Activated CD4-positive, alpha-beta T cell treated with anti-CD3 and anti-CD28 coated beads, Interleukin-2, amount 10 ng/mL, durations not matched to agents 7 days and 5 days (primary cell): ENCODE measurements at regions not wholly inside any gene's neighbourhood (a gene's known extent, or its start where the extent isn't known, plus 50 kb on each side); places are given as distances from the start of the nearest gene placed in this dataset.

ENCODE experiments used
- CTCF ChIA-PET: fragments of 350-600 bp; sonication (Branson Sonifier 250); formaldehyde crosslinking; loops from one replicate; lab custom pipeline; 2021; ENCODE audit warnings: antibody characterized with exemption; lab: Charles Lee
- POLR2A ChIA-PET: fragments of 350-600 bp; sonication (Branson Sonifier 250); formaldehyde crosslinking; loops from one replicate; lab custom pipeline; 2021; ENCODE audit warnings: antibody characterized with exemption; lab: Charles Lee
- DNase-seq: peaks from one replicate; pipeline ENCODE4 v3.0.0-alpha.2; 2020
- H3K27ac Mint-ChIP-seq: one replicate; pipeline ENCODE4 v1.8.0; 2021; ENCODE audit warnings: mild to moderate bottlenecking, moderate library complexity, mixed read lengths
- H3K27me3 Mint-ChIP-seq: one replicate; pipeline ENCODE4 v1.8.0; 2021; ENCODE audit warnings: mixed read lengths
- H3K36me3 Mint-ChIP-seq: one replicate; pipeline ENCODE4 v1.8.0; 2021; ENCODE audit warnings: low read depth, mixed read lengths
- H3K4me1 Mint-ChIP-seq: one replicate; pipeline ENCODE4 v1.8.0; 2021; ENCODE audit warnings: mixed read lengths
- H3K4me3 Mint-ChIP-seq: one replicate; pipeline ENCODE4 v1.8.0; 2021; ENCODE audit warnings: mild to moderate bottlenecking, moderate library complexity, mixed read lengths
- H3K9me3 Mint-ChIP-seq: one replicate; pipeline ENCODE4 v1.8.0; 2021; ENCODE audit warnings: mixed read lengths

DNA sequence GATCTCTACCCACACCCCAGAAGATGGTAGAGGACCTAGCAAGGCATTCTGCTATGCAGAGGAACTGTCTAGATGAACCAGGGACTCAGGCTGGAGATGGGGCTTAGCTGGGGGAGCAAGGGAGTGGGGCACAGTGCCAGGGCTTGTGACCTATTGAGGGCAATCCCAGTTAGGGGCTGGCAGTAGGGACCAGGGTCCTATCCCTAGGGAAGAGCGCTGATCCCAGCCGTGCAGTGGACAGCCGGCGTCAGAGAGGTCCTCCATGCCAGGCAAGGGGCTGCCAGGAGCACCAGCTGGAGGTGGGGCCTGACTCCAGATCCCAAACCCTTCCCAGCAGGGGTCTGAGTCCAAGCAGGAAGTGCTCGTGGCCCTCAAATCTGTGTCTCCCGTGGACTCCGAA is 52.7 kb upstream of the NEURL1B start:
- H3K4me1 Mint-ChIP-seq, result no peaks in the 10 kb centered on the region
- H3K27ac Mint-ChIP-seq, result no peak overlapping the region
- DNase-seq, result no peak
- H3K36me3 Mint-ChIP-seq, result no peaks in the 10 kb centered on the region
- no peak overlapping the region for H3K4me3 Mint-ChIP-seq
- no peaks in the 10 kb centered on the region for H3K9me3 Mint-ChIP-seq
- H3K27me3 Mint-ChIP-seq, result peaks cover 4% of the 10 kb centered on the region
- POLR2A ChIA-PET, result no interaction called here
- CTCF ChIA-PET, result interaction anchor here (2.0 kb wide), 1 partner anchor 57 kb away, joined by 5 read pairs; no protein-coding TSS in a partner anchor

GRCh38 chr5:172587061-172587405 is 54.0 kb upstream of the NEURL1B start:
- no peaks in the 10 kb centered on the region for H3K36me3 Mint-ChIP-seq
- no peak overlapping the region for H3K4me3 Mint-ChIP-seq
- no peak for DNase-seq
- peaks cover 4% of the 10 kb centered on the region for H3K27me3 Mint-ChIP-seq
- H3K27ac Mint-ChIP-seq, result no peak overlapping the region
- ChIA-PET CTCF (interaction anchor here (2.0 kb wide), 1 partner anchor 55 kb away, joined by 5 read pairs; no protein-coding TSS in a partner anchor), POLR2A (no interaction called here)
- no peaks in the 10 kb centered on the region for H3K4me1 Mint-ChIP-seq
- H3K9me3 Mint-ChIP-seq, result no peaks in the 10 kb centered on the region

GRCh38 chr5:172586125-172587060 is 54.7 kb upstream of the NEURL1B start:
- ChIA-PET CTCF (no interaction called here), POLR2A (interaction anchor here (0.6 kb wide), 1 partner anchor 1760 kb away, joined by 5 read pairs; no protein-coding TSS in a partner anchor)
- DNase-seq, result no peak
- H3K27me3 Mint-ChIP-seq, result peaks cover 4% of the 10 kb centered on the region
- H3K9me3 Mint-ChIP-seq, result no peaks in the 10 kb centered on the region
- H3K4me3 Mint-ChIP-seq, result no peak overlapping the region
- no peaks in the 10 kb centered on the region for H3K4me1 Mint-ChIP-seq
- H3K36me3 Mint-ChIP-seq, result no peaks in the 10 kb centered on the region
- no peak overlapping the region for H3K27ac Mint-ChIP-seq

- Mint-ChIP-seq H3K27ac (no peak overlapping the region), H3K27me3 (peaks cover 4% of the 10 kb centered on the region), H3K4me3 (no peak overlapping the region), H3K9me3 (no peaks in the 10 kb centered on the region), H3K36me3 (no peaks in the 10 kb centered on the region), H3K4me1 (no peaks in the 10 kb centered on the region)
- POLR2A ChIA-PET, result no interaction called here
- no peak for DNase-seq
- CTCF ChIA-PET, result interaction anchor here (1.5 kb wide), 1 partner anchor 17 kb away, joined by 4 read pairs; no protein-coding TSS in a partner anchor
These were observed 55.9 kb upstream of the NEURL1B start for GRCh38 chr5:172585114-172585513.

DNA sequence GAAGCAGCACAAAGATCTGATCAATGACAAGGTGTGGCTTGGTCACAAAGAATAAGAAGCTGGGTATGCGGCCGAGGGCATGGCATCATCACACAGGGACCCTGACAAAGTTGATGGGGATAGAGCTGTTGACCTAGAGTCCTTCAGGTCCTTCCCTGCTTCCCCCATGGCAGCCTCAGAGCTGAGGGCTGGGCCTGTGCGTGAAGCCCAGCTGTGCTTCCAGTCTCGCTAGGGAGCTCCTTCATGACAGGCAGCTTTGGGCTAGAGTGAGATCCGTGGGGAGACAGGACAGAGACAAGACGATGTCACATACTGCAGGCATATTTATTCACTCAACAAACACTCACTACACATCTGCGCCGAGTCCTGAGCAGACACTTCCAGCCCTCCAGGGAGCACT is 56.4 kb upstream of the NEURL1B start:
- H3K27ac Mint-ChIP-seq, result no peak overlapping the region
- no peak for DNase-seq
- ChIA-PET CTCF (interaction anchor here (1.5 kb wide), 1 partner anchor 17 kb away, joined by 4 read pairs; no protein-coding TSS in a partner anchor), POLR2A (no interaction called here)
- H3K4me1 Mint-ChIP-seq, result no peaks in the 10 kb centered on the region
- H3K36me3 Mint-ChIP-seq, result no peaks in the 10 kb centered on the region
- H3K4me3 Mint-ChIP-seq, result no peak overlapping the region
- H3K27me3 Mint-ChIP-seq, result peaks cover 4% of the 10 kb centered on the region
- no peaks in the 10 kb centered on the region for H3K9me3 Mint-ChIP-seq

DNA sequence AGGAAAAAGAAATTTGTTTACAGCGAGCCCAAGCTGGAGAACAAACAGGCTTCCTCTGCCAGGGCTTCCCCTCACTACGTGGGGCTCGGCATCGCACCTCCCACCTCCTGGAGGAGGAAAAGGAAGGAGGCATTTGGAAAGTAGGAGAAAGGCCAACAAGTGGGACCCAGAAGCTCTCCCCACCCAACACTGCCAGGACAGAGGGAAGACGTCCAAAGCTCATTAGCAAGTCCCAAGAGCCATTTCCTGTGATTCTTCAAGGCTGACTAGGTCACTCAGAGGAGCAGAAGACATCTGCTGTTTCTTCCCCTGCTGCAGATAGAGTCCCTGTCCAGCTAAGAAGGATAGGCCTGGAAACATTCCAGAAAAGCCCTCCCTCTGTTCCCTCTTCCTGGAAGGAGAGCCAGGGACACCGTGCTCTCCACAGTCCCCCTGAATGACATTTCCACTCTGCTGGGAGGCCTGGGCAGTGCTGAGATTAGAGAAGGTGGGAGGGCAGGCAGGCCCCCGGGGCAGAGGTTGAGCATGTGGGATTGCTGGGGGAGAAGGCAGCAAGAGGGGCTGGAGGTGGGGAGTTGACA is 57.0 kb upstream of the NEURL1B start:
- ChIA-PET CTCF (interaction anchor here (1.5 kb wide), 1 partner anchor 16 kb away, joined by 4 read pairs; no protein-coding TSS in a partner anchor), POLR2A (no interaction called here)
- DNase-seq, result no peak
- Mint-ChIP-seq H3K4me3 (no peak overlapping the region), H3K9me3 (no peaks in the 10 kb centered on the region), H3K27me3 (peaks cover 4% of the 10 kb centered on the region), H3K4me1 (no peaks in the 10 kb centered on the region), H3K36me3 (no peaks in the 10 kb centered on the region), H3K27ac (no peak overlapping the region)

GRCh38 chr5:172582940-172583339 is 58.1 kb upstream of the NEURL1B start:
- peaks cover 4% of the 10 kb centered on the region for H3K27me3 Mint-ChIP-seq
- H3K4me3 Mint-ChIP-seq, result no peak overlapping the region
- H3K9me3 Mint-ChIP-seq, result no peaks in the 10 kb centered on the region
- DNase-seq, result no peak
- H3K27ac Mint-ChIP-seq, result no peak overlapping the region
- no peaks in the 10 kb centered on the region for H3K36me3 Mint-ChIP-seq
- no peaks in the 10 kb centered on the region for H3K4me1 Mint-ChIP-seq
- CTCF ChIA-PET, result interaction anchor here (0.5 kb wide), 1 partner anchor 36 kb away, joined by 3 read pairs; no protein-coding TSS in a partner anchor
- POLR2A ChIA-PET, result no interaction called here

- H3K27ac Mint-ChIP-seq, result no peak overlapping the region
- H3K4me3 Mint-ChIP-seq, result no peak overlapping the region
- DNase-seq, result no peak
- H3K36me3 Mint-ChIP-seq, result no peaks in the 10 kb centered on the region
- CTCF ChIA-PET, result interaction anchor here (0.5 kb wide), 1 partner anchor 33 kb away, joined by 3 read pairs; no protein-coding TSS in a partner anchor
- no peaks in the 10 kb centered on the region for H3K9me3 Mint-ChIP-seq
- POLR2A ChIA-PET, result no interaction called here
- H3K27me3 Mint-ChIP-seq, result peaks cover 4% of the 10 kb centered on the region
- no peaks in the 10 kb centered on the region for H3K4me1 Mint-ChIP-seq
These were observed 59.7 kb upstream of the NEURL1B start for GRCh38 chr5:172581315-172581714.

GRCh38 chr5:172579403-172579990 is 61.6 kb upstream of the NEURL1B start:
- Mint-ChIP-seq H3K4me3 (no peak overlapping the region), H3K27me3 (peaks cover 7% of the 10 kb centered on the region), H3K4me1 (no peaks in the 10 kb centered on the region), H3K36me3 (no peaks in the 10 kb centered on the region), H3K27ac (no peak overlapping the region), H3K9me3 (no peaks in the 10 kb centered on the region)
- no peak for DNase-seq
- CTCF ChIA-PET, result interaction anchor here (0.6 kb wide), 1 partner anchor 535 kb away, joined by 4 read pairs; no protein-coding TSS in a partner anchor
- POLR2A ChIA-PET, result no interaction called here

DNA sequence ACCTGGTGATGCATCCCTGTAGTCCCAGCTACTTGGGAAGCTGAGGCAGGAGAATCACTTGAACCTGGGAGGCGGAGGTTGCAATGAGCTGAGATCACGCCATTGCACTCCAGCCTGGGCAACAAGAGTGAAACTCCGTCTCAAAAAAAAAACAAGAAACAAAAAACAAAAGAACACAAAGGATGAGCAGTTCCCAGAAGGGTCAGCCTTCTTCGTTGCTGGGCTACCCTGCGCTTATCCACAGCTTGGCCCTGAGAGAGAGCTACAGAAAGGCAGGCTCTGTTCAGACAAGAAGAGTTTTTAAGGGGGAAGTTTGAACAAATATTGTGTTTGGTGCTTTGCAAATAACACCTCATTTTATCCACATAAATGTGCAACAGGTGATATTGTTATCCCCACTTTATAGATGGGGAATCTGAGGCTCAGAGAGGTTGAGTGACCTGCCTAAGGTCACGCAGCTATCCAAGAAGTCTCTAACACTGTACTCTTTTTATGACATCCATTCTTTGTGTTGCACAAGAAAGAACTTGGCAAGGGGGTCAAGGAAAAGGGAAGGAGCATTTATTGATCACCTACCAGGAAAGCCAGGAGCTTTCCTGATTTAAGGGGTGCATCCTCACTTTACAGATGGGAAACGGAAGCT is 63.7 kb upstream of the NEURL1B start:
- Mint-ChIP-seq H3K4me1 (no peaks in the 10 kb centered on the region), H3K9me3 (no peaks in the 10 kb centered on the region), H3K27me3 (peaks cover 3% of the 10 kb centered on the region), H3K36me3 (no peaks in the 10 kb centered on the region), H3K4me3 (no peak overlapping the region), H3K27ac (no peak overlapping the region)
- DNase-seq, result no peak
- ChIA-PET CTCF (no interaction called here), POLR2A (no interaction called here)

GRCh38 chr5:172575816-172576545 is 65.1 kb upstream of the NEURL1B start:
- no peak overlapping the region for H3K4me3 Mint-ChIP-seq
- ChIA-PET CTCF (interaction anchor here (1.2 kb wide), 1 partner anchor 9 kb away, joined by 3 read pairs; no protein-coding TSS in a partner anchor), POLR2A (no interaction called here)

DNA sequence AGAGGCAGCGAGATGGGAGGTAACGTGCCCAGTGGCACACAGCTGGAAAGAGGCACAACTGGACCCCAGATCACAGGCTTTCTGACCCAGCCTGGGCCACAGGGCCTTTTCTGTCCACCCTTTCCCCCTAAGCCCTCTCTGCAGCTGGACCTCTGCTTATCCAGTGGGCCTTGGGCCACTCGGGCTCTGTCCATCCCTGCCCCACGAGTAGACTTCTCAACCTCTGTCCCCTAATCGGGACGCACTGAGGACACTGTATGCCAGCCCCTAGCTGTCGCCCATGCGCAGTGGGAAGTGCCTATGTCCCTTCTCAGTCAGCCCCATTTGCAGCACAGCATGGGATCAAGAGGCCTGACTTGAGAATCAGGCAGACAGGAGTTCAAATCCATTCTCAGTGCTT is 65.6 kb upstream of the NEURL1B start:
- peaks cover 3% of the 10 kb centered on the region for H3K27me3 Mint-ChIP-seq
- no peak for DNase-seq
- no peaks in the 10 kb centered on the region for H3K9me3 Mint-ChIP-seq
- H3K27ac Mint-ChIP-seq, result no peak overlapping the region
- H3K4me3 Mint-ChIP-seq, result no peak overlapping the region
- ChIA-PET POLR2A (no interaction called here), CTCF (no interaction called here)
- no peaks in the 10 kb centered on the region for H3K4me1 Mint-ChIP-seq
- no peaks in the 10 kb centered on the region for H3K36me3 Mint-ChIP-seq

More at GRCh38 chr5:172575816-172576545, 65.1 kb upstream of the NEURL1B start:
- no peaks in the 10 kb centered on the region for H3K4me1 Mint-ChIP-seq
- H3K27me3 Mint-ChIP-seq, result peaks cover 3% of the 10 kb centered on the region
- no peak for DNase-seq
- H3K9me3 Mint-ChIP-seq, result no peaks in the 10 kb centered on the region
- no peaks in the 10 kb centered on the region for H3K36me3 Mint-ChIP-seq
- no peak overlapping the region for H3K27ac Mint-ChIP-seq
